NCI-H1436 (cell line): ENCODE measurements at regions not wholly inside any gene's neighbourhood (a gene's known extent, or its start where the extent isn't known, plus 50 kb on each side); places are given as distances from the start of the nearest gene placed in this dataset.
A peak's percentile ranks its signal among the peaks of the same experiment; 100 is the strongest.

ENCODE experiments used
- DNase-seq: peaks from one replicate; lab custom pipeline; 2025; lab: John Stamatoyannopoulos, UW

DNA sequence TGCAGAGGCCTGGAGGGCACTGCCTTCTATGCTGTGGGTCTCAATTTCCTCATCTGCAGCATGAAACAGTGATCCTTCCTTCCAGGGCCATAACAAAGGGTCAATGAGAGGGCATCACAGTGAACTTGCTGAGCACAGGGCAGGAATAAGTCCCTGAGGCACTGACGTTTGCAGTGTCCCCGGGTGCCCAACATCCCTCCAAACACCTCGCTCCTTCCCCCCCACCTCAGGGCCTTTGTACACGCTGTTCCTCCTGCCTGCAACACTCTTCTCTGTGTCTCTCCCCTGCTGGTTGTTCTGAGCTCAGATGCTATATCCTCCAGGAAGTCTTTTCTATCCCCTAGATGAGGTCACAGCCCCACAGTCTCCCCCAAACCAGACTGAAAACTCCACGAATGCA, 59.7 kb upstream of the TCF20 start:
- no peak for DNase-seq

DNA sequence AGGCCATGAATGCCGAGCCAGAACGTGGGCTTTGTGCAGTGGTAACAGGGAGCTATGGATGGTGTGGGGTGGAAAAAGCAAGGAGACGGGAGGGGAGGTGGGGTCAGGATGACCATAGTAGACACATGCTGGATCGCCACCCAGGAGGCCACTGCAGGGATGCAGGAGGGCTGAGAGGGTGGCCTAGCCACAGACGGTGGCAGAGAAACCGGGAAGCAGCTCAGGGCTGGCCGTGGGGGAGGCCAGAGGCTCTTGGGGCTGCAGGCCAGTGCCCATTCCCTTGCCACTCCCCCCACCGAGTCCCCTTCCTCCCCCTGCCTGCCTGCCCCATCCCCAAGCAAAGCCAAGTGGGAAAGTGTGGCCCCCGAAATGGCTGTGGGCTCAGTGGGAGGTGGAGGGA, 59.1 kb upstream of the TCF20 start:
- no peak for DNase-seq

DNA sequence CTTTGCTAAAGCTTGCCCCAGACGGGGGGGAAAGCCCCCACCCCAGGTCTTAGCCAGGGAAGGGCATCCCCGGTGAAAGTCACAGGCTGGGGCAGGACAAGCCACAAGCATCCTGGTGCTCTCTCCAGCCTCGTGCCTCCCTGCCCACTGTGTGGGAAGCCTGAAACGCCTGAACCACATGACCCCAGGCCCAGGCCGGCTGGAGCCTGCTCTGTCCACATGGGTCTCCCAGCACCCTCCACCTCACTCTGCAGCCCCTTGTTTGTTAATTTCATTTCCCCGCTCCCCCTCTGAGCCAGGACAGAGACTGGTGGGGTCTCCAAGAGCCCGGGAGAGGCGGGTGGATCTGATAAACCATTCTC, 58.3 kb upstream of the TCF20 start:
- DNase-seq = no peak

DNA sequence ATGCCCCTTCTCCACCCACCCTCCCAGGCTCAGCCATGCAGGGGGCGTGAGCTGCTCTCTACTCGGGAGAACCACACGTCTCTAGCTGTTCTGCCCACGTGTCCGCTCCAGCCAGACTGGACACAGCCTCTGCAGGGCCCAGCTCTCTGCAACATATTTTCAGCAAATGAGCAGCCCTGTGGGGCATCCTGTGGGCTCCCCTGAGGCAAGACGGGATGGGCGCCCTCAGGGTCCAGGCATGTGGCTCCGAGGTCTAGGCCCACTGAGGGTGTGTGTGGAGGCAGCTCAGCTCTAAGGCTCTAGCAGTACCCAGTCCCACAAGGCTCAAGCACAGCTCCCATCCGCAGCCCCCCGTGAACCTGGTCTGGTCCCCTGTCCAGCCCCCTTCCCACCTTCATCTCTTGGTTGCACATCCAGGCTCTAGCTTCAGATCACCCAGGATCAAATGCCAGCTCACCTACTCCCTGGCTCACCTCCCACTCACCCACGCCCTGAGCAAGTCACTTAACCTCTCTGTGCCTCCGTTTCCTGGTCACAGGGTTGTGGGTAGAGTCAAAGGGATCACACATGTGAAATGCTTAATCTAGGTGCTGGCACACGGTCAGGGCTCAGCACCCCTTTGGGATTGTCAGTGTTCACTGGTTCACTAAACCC, 57.8 kb upstream of the TCF20 start:
- DNase-seq = no peak

DNA sequence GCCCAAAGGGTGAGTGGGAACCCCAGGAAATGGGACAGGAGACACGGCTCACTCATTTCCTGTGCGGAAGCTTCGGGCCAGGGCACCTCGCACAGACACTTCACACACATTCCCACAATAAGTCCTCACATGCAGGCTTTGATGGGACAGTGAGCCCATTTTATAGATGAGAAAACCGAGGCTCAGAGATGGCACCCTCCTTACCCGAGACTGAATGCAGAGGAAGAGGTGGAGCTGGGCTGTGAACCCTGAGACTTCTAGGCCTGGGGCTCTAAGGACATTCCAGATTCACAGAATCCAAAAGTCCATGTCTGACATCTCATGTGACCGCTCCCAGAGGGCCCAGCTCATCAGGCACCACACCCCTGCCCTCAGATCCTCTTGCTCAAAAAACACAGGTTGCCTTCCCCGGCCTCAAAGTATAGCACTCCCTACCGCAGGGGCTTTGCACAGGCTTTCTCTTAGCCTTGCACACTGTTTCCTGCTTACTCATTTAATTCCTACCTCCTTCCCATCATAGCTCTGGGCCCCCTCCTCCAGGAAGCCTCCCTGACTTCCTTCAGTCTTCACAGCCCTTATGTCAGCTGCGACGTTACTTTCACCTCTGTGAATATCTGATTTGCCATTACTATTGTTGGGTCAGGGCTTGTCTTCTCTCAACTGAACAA, 57.1 kb upstream of the TCF20 start:
- DNase-seq = no peak

DNA sequence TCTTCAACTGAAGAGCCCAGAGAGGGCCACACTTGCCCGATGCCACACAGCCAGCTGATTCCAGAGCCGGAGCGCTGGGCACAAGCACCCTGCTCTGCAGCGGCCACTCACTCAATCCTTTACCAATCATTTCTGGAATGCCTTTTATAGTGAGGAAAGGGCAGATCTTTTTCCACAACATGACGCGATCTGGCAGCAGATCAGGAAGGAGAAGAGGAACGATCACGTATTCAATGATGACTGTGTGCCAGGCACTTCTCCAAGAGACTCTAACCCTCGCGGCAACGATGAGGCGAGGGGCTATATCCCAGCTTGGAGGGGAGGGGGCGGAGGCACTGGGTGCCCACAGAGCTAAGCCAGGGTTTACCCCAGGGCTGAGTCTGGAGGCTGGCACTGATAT, 56.3 kb upstream of the TCF20 start:
- DNase-seq = no peak

DNA sequence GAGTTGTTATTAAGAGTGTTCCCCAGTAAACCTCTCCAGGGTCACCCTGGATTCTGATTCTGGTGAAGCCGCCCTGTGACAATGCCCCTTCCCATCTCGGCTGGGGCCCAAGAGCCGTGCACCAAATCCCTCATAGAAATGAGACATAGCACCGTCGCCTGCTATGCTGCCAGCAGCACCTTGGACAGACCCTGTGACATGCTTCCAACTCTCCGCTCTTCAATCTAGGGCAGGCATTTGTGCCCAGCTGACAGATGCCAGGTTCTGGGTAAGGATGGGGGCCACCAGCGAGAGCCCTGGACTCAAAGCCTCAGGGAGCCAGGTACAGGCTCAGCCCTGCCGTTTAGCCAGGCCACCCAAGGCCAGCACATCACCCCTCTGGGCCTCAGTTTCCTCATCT, 55.8 kb upstream of the TCF20 start:
- no peak for DNase-seq

DNA sequence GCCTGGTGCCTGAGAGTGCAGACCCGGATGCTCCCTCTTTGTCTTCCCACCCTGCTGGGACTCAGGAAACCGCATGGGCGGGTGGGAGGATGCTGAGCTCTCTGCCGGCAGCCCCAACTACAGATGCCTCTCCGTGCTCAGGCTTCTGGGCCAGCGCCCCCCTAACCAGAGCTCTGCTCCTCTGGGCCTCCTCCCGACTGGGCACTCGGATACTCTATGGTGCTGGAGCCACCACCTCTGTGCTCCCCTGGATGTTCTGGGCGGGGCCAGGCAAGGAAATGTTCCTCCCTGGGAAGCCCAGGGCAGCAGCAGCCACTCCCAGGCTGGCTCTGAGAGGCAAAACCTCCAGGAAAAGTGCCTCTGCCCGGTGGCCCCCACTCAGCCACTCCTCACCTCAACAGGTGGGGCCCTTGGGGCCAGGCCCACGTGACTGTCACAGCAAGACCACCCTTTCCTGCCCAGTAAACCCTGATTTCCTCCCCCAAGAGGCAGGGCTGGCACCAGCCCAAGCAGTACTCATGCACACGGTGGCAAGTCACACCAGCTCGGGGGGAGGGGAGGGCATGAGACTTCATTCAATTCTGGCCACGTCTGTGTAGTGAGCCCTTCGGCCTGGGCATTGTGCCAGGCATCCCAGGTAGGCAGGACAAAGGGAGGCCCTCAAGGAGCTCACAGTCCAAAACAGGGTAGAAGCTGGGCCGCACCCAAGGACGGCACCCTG, 54.7 kb upstream of the TCF20 start:
- peak; percentile 66 for DNase-seq

DNA sequence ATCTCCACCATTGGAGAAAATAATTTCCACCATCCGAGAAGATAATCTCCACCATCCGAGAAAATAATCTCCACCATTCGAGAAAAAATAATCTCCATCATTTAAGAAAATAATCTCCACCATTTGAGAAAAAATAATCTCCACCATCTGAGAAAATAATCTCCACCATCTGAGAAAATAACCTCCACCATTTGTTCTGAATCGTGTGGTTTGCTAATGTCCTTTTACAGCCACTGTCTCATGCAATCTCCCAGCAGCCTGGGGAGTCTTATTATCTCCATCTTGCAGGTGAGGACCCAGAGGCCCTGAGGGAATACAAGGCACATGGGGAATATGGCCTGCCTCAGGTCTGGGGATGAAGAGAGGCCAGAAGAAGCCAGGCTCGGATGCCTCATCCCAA, 54.1 kb upstream of the TCF20 start:
- no peak for DNase-seq

DNA sequence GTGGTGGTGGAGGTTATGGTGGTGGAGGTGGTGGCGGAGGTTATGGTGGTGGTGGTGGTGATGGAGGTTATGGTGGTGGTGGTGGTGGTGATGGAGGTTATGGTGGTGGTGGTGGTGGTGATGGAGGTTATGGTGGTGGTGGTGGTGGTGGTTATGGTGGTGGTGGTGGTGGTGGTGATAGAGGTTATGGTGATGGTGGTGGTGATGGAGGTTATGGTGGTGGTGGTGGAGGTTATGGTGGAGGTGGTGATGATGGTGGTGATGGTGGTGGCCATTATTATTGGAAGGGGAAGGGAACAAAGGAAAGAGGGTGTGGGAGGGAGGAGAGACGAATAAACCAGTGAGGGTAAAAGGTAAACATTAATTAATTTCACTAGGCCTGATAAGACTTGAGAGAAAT, 53.5 kb upstream of the TCF20 start:
- DNase-seq = no peak

DNA sequence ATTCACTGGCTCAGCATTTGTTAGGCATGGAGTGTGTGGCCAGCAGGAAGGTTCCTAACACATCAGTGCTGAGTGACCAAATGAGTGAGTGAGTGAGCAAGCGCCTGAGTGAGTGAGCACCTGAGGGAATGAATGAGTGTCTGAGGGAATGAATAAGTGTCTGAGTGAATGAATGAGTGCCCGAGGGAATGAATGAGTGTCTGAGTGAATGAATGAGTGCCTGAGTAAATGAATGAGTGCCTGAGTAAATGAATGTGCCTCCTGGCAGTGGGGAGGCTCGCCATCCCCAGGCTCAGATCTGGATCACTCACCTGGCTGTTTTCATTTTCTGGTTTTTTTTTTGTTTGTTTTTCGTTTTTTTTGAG, 52.1 kb upstream of the TCF20 start:
- DNase-seq = no peak

DNA sequence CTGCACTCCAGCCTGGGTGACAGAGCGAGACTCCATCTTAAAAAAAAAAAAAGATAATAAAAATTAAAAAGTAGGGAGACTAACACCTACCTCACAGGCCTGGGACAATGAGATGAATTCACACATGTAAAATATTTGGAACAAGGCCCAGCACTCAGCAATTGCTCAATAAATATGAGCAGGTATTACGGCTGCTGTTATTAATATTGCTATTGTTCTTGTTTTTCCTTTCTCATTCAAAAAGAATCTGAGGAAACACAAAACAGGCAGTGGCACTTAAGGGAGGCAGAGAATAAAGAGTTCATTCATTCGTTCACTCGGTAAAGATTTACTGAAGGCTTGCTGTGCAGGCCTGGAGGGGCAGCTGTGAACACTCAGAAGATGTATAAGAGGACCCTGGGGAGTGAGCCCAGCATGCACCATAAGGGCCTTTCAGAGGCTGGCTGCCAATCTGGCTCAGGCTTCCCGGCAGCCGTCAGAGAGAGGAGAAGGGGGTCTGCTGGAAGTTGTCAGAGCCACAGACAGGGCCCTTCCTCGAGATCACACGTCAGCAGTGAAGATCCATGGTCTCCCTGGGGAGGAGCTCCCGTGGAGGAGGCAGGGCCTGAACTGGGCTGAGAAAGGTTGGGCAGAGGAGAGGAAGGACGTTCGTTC, 51.6 kb upstream of the TCF20 start:
- DNase-seq = peak; percentile 95

DNA sequence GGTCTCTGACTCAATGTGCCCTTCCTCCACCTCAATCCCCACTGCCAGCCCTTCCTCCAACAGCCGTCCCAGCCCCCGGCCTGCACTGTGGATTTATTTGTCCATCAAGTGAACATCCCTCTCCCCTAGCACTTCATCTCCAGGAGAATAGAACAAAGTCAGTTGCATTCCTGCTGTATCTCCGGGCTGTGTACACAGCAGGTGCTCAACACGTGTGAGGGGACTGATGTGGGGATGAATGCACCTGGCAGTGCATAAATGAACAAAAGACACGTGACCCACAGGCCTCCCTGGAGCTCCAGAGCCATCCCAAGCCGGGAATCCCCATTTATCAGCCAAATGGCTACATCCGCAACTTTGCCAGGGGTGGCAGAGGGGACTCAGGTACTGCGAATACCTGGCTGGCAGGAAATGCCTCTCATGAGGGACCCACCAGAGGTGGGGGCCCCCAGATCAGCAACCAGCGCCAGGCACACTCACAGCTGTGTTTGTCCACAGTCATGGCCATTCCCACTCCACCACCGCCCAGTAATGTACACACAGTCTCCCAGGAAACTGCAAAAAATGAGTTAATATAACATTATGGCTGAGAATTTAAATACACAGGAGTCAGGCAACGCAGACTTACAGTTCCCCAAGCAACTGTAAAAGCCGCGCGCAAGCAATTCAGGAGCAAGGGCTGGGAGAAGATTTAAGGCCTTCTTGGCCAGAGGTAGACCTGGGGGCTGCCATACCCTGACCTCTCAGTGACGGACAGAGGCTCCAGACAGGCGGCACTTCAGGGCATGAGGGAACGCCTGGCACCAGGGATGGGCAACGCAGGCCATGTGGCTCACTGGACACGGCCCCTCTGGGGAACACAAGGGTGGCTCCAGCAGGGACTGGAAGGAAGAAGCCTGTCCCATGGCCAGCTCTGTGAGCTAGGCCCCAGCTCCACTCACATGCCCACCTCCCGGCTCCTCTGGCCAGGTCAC, 50.3 kb upstream of the TCF20 start:
- DNase-seq = no peak
